Osteoblast (primary cell): ENCODE measurements at regions not wholly inside any gene's neighbourhood (a gene's known extent, or its start where the extent isn't known, plus 50 kb on each side); places are given as distances from the start of the nearest gene placed in this dataset.

Experiments used
- DNase-seq: peaks from one replicate; pipeline ENCODE4 v3.0.0; 2011; ENCODE audit warnings: low spot score, mixed read lengths; ENCODE audit not compliant: insufficient read length; ENCODE audit errors: missing footprints
- H2AFZ ChIP-seq: 2 replicates; pipeline ENCODE4 v1.6.0; 2011; ENCODE audit warnings: mild to moderate bottlenecking, low read length
- H3K27ac ChIP-seq: 2 replicates; pipeline ENCODE4 v1.5.1; 2011; ENCODE audit warnings: mild to moderate bottlenecking, low read depth, low read length, moderate library complexity
- H3K27me3 ChIP-seq: 2 replicates; pipeline ENCODE4 v1.6.0; 2012; ENCODE audit warnings: mild to moderate bottlenecking, control low read depth, inconsistent platforms, low read length, moderate library complexity; ENCODE audit not compliant: insufficient read depth
- H3K36me3 ChIP-seq: 2 replicates; pipeline ENCODE4 v1.5.1; 2011; ENCODE audit warnings: mild to moderate bottlenecking, low read length, control low read depth, moderate library complexity; ENCODE audit not compliant: insufficient read depth
- H3K4me1 ChIP-seq: 2 replicates; pipeline ENCODE4 v1.5.1; 2011; ENCODE audit warnings: mild to moderate bottlenecking, low read length, control low read depth, moderate library complexity; ENCODE audit not compliant: insufficient read depth
- H3K4me2 ChIP-seq: 2 replicates; pipeline ENCODE4 v1.6.0; 2011; ENCODE audit warnings: mild to moderate bottlenecking, low read length; ENCODE audit not compliant: insufficient read depth
- H3K4me3 ChIP-seq: fragments of 200-600 bp; sonication (generic); 3 replicates; pipeline ENCODE4 v1.5.1; 2012; ENCODE audit warnings: mild to moderate bottlenecking, low read length, inconsistent platforms; ENCODE audit not compliant: insufficient read depth
- H3K79me2 ChIP-seq: 2 replicates; pipeline ENCODE4 v1.6.0; 2012; ENCODE audit warnings: mild to moderate bottlenecking, low read length, control low read depth, inconsistent platforms; ENCODE audit not compliant: insufficient read depth
- H3K9me3 ChIP-seq: 2 replicates; pipeline ENCODE4 v1.5.1; 2011; ENCODE audit warnings: low read depth, low read length, control low read depth
- H4K20me1 ChIP-seq: 2 replicates; pipeline ENCODE4 v1.6.0; 2012; ENCODE audit warnings: mild to moderate bottlenecking, low read length, control low read depth; ENCODE audit not compliant: insufficient read depth
- TF ChIP-seq, protein P1 (sequence below): IDR thresholded peaks from 2 replicates; pipeline ENCODE4 v1.5.1; 2011; ENCODE audit warnings: mild to moderate bottlenecking, low read depth, low read length, moderate library complexity; ENCODE audit errors: extremely low read depth

- no peak overlapping the region for H3K4me2 ChIP-seq
- H3K27ac ChIP-seq, result no peak overlapping the region
- H3K4me1 ChIP-seq, result no peaks in the 10 kb centered on the region
- H3K4me3 ChIP-seq, result no peak overlapping the region
- no peaks in the 10 kb centered on the region for H3K36me3 ChIP-seq
- TF ChIP-seq, protein P1, sequence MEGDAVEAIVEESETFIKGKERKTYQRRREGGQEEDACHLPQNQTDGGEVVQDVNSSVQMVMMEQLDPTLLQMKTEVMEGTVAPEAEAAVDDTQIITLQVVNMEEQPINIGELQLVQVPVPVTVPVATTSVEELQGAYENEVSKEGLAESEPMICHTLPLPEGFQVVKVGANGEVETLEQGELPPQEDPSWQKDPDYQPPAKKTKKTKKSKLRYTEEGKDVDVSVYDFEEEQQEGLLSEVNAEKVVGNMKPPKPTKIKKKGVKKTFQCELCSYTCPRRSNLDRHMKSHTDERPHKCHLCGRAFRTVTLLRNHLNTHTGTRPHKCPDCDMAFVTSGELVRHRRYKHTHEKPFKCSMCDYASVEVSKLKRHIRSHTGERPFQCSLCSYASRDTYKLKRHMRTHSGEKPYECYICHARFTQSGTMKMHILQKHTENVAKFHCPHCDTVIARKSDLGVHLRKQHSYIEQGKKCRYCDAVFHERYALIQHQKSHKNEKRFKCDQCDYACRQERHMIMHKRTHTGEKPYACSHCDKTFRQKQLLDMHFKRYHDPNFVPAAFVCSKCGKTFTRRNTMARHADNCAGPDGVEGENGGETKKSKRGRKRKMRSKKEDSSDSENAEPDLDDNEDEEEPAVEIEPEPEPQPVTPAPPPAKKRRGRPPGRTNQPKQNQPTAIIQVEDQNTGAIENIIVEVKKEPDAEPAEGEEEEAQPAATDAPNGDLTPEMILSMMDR, result no peak
- no peak overlapping the region for H2AFZ ChIP-seq
- no peaks in the 10 kb centered on the region for H4K20me1 ChIP-seq
- H3K79me2 ChIP-seq, result no peaks in the 10 kb centered on the region
- DNase-seq, result no peak
- H3K9me3 ChIP-seq, result no peaks in the 10 kb centered on the region
- no peaks in the 10 kb centered on the region for H3K27me3 ChIP-seq
Measured at GRCh38 chr18:35871337-35871736, 101.1 kb upstream of the RMP24 start.

DNA sequence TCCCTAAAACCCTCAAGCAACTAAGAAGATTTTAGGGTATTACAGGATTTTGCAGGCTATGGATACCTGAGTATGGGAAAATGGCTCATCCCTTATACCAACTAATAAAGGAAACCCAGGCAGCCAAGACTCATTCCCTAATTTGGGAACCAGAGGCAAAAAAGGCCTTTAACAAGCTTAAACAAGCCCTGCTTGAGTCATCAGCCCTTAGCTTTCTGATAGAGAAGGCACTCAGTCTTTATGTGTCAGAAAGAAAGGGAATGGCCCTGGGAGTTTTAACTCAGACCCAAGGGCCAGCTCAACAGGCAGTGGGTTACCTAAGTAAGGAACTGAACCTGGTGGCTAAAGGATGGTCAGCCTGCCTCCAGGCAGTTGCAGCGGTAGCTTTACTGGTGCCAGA lies 96.9 kb upstream of the RMP24 start:
- no peaks in the 10 kb centered on the region for H3K79me2 ChIP-seq
- no peaks in the 10 kb centered on the region for H4K20me1 ChIP-seq
- no peak overlapping the region for H3K4me3 ChIP-seq
- no peak overlapping the region for H2AFZ ChIP-seq
- no peaks in the 10 kb centered on the region for H3K9me3 ChIP-seq
- no peaks in the 10 kb centered on the region for H3K4me1 ChIP-seq
- H3K27ac ChIP-seq, result no peak overlapping the region
- peaks cover 3% of the 10 kb centered on the region for H3K27me3 ChIP-seq
- no peaks in the 10 kb centered on the region for H3K36me3 ChIP-seq
- no peak overlapping the region for H3K4me2 ChIP-seq
- DNase-seq, result no peak
- TF ChIP-seq, protein P1, result no peak

DNA sequence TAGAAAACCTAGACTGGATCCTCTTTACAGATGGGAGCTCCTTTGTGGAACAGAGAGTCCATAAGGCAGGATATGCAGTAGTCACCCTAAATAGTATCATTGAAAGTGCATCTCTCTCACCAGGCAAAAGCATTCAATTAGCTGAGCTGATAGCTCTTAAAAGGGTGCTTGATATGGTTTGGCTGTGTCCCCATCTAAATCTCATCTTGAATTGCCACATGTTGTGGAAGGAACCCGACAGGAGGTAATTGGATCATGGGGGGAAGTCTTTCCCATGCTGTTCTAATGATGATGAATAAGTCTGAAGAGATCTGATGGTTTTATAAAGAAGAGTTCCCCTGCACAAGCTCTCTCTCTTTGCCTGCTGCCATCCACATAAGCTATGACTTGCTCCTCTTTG lies 96.2 kb upstream of the RMP24 start:
- H3K4me2 ChIP-seq, result no peak overlapping the region
- peaks cover 3% of the 10 kb centered on the region for H3K27me3 ChIP-seq
- H4K20me1 ChIP-seq, result no peaks in the 10 kb centered on the region
- H3K9me3 ChIP-seq, result no peaks in the 10 kb centered on the region
- no peak for DNase-seq
- H2AFZ ChIP-seq, result no peak overlapping the region
- no peaks in the 10 kb centered on the region for H3K4me1 ChIP-seq
- TF ChIP-seq, protein P1, result no peak
- no peaks in the 10 kb centered on the region for H3K79me2 ChIP-seq
- H3K36me3 ChIP-seq, result no peaks in the 10 kb centered on the region
- no peak overlapping the region for H3K27ac ChIP-seq
- no peak overlapping the region for H3K4me3 ChIP-seq

GRCh38 chr18:35880788-35881455 lies 91.6 kb upstream of the RMP24 start:
- Histone ChIP-seq H3K79me2 (no peaks in the 10 kb centered on the region), H3K9me3 (no peaks in the 10 kb centered on the region), H4K20me1 (no peaks in the 10 kb centered on the region), H3K36me3 (no peaks in the 10 kb centered on the region), H3K4me3 (no peak overlapping the region), H3K4me2 (no peak overlapping the region), H3K4me1 (no peaks in the 10 kb centered on the region), H3K27me3 (peaks cover 5% of the 10 kb centered on the region), H3K27ac (no peak overlapping the region), H2AFZ (no peak overlapping the region)
- TF ChIP-seq, protein P1, result no peak
- no peak for DNase-seq
